HEK293T (cell line): ENCODE measurements at regions not wholly inside any gene's neighbourhood (a gene's known extent, or its start where the extent isn't known, plus 50 kb on each side); places are given as distances from the start of the nearest gene placed in this dataset.

Experiments
- ARNT ChIP-seq: fragments of 450-650 bp; IDR thresholded peaks from 2 replicates; pipeline ENCODE4 v1.6.1; 2017; ENCODE audit warnings: mild to moderate bottlenecking
- CTBP1 ChIP-seq: fragments of 450-650 bp; IDR thresholded peaks from 2 replicates; pipeline ENCODE4 v1.6.1; 2016; ENCODE audit warnings: borderline replicate concordance
- FOXA1 ChIP-seq: fragments of 450-650 bp; IDR thresholded peaks from 2 replicates; pipeline ENCODE4 v1.6.1; 2016; ENCODE audit warnings: mild to moderate bottlenecking
- FOXM1 ChIP-seq: fragments of 450-650 bp; IDR thresholded peaks from 2 replicates; pipeline ENCODE4 v1.6.1; 2017; ENCODE audit warnings: mild to moderate bottlenecking, borderline replicate concordance
- NFRKB ChIP-seq: fragments of 450-650 bp; IDR thresholded peaks from 2 replicates; pipeline ENCODE4 v1.6.1; 2016; ENCODE audit warnings: mild to moderate bottlenecking, moderate library complexity
- TARDBP ChIP-seq: fragments of 450-650 bp; IDR thresholded peaks from 2 replicates; pipeline ENCODE4 v1.6.1; 2016

DNA sequence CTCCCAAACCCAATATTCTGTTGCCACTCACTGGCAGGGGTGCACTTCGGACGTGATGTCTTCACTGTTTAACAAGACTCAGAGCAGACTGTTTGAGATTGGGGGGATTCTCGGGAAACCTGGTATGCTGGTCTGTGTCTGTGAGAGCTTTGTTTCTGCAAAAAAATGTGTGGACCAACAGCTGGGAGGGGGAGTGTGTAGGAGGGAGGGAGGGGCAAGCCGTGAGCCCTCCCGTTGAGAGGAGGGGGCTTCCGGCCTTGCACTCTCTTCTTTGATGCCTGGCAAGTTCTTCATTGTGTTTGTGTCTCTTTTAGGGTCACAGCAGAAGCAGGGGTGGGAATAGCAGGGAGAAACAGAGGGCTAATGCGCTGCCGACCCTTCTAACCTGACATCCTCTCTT is 74.9 kb upstream of the NDN start:
- no peak for TF ChIP-seq TARDBP
- no peak for TF ChIP-seq CTBP1
- no peak for TF ChIP-seq FOXA1
- no peak for TF ChIP-seq FOXM1
- TF ChIP-seq NFRKB = no peak
- no peak for TF ChIP-seq ARNT
